ENCODE measurements at regions not wholly inside any gene's neighbourhood (a gene's known extent, or its start where the extent isn't known, plus 50 kb on each side); places are given as distances from the start of the nearest gene placed in this dataset.
A peak's percentile ranks its signal among the peaks of the same experiment; 100 is the strongest.

- DNase-seq, result no peak
Measured at GRCh38 chr12:90393652-90394051, 561.3 kb downstream of the CCER1 start.

GRCh38 chr12:90393089-90393488, 561.9 kb downstream of the CCER1 start:
- no peak for DNase-seq

- DNase-seq, result no peak
Measured at GRCh38 chr12:90390947-90391346, 564.0 kb downstream of the CCER1 start.

GRCh38 chr12:90368081-90368480, 586.9 kb downstream of the CCER1 start:
- no peak for DNase-seq

- no peak for DNase-seq
Measured at GRCh38 chr12:90366286-90366685, 588.7 kb downstream of the CCER1 start.

GRCh38 chr12:90360300-90360699, 594.7 kb downstream of the CCER1 start:
- DNase-seq, result no peak

- DNase-seq, result no peak
Measured at GRCh38 chr12:90355711-90356355, 599.1 kb downstream of the CCER1 start.

GRCh38 chr12:90343966-90344365, 611.0 kb downstream of the CCER1 start:
- DNase-seq, result peak in 5 of 14 donors; percentile 2 to 40 (median 11)

GRCh38 chr12:90342081-90342480, 612.9 kb downstream of the CCER1 start:
- DNase-seq, result no peak

GRCh38 chr12:90339837-90340236, 615.1 kb downstream of the CCER1 start:
- DNase-seq, result no peak

- DNase-seq, result no peak
Measured at GRCh38 chr12:90338365-90338764, 616.6 kb downstream of the CCER1 start.

- no peak for DNase-seq
Measured at GRCh38 chr12:90337018-90337417, 618.0 kb downstream of the CCER1 start.

GRCh38 chr12:90335566-90335965, 619.4 kb downstream of the CCER1 start:
- DNase-seq, result no peak

GRCh38 chr12:90333939-90334338, 621.0 kb downstream of the CCER1 start:
- DNase-seq, result no peak

- no peak for DNase-seq
Measured at GRCh38 chr12:90333424-90333823, 621.6 kb downstream of the CCER1 start.

- no peak for DNase-seq
Measured at GRCh38 chr12:90331821-90332220, 623.2 kb downstream of the CCER1 start.

GRCh38 chr12:90331262-90331661, 622.6 kb upstream of the ATP2B1 start:
- peak in 1 of 14 donors; percentile 38 for DNase-seq

GRCh38 chr12:90327793-90328743, 619.4 kb upstream of the ATP2B1 start:
- DNase-seq, result peak in 1 of 14 donors; percentile 6

GRCh38 chr12:90323217-90323616, 614.6 kb upstream of the ATP2B1 start:
- no peak for DNase-seq

GRCh38 chr12:90322006-90322405, 613.4 kb upstream of the ATP2B1 start:
- no peak for DNase-seq

GRCh38 chr12:90321369-90321768, 612.7 kb upstream of the ATP2B1 start:
- DNase-seq, result no peak

- DNase-seq, result no peak
Measured at GRCh38 chr12:90311561-90311960, 602.9 kb upstream of the ATP2B1 start.

- no peak for DNase-seq
Measured at GRCh38 chr12:90305379-90305778, 596.7 kb upstream of the ATP2B1 start.

- no peak for DNase-seq
Measured at GRCh38 chr12:90304231-90304630, 595.6 kb upstream of the ATP2B1 start.
